ENCODE measurements at regions not wholly inside any gene's neighbourhood (a gene's known extent, or its start where the extent isn't known, plus 50 kb on each side); places are given as distances from the start of the nearest gene placed in this dataset.

DNA sequence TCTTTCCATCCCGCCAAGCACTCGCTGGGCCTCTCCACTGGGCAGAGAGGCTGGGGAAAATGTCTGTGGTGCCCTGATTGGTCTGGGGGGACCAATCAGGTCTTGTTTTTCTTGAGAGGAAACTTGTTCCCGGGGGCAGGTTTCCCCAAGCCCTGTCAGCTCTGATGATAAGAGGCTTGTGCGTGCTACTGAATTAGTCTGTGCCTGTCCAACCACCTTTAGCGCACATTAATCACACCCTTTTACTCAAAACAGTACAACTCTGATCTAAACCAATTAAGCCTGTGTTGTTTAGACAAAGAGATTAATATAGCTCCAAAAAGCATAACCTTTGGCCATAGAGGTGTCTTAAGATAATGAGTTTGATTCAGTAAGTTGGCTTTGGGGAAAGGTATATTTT lies 580.4 kb downstream of the VRK1 start:
- no peak for TF ChIP-seq YY1 (IDR thresholded peaks at IDR 0.05; ENCODE audit: insufficient read depth, insufficient read length)
- TF ChIP-seq ZNF274 (IDR thresholded peaks at IDR 0.05; ENCODE audit: low read depth, low read length) = no peak
